ENCODE measurements at regions not wholly inside any gene's neighbourhood (a gene's known extent, or its start where the extent isn't known, plus 50 kb on each side); places are given as distances from the start of the nearest gene placed in this dataset.

- TF ChIP-seq POLR2A (IDR thresholded peaks at IDR 0.05; ENCODE audit: low read depth, low read length) (no peak), POLR2AphosphoS5 (IDR thresholded peaks at IDR 0.05; ENCODE audit: low read depth, low read length) (no peak), TAF1 (IDR thresholded peaks at IDR 0.05; ENCODE audit: low read depth, low read length) (no peak), POU2F2 (IDR thresholded peaks at IDR 0.05; ENCODE audit: low read depth, low read length) (no peak), SPI1 (IDR thresholded peaks at IDR 0.05; ENCODE audit: low read depth, low read length) (no peak)
These were observed 143.1 kb downstream of the AHR start for GRCh38 chr7:17441557-17441956.
